Activated naive CD8-positive, alpha-beta T cell treated with anti-CD3 and anti-CD28 coated beads for 36 hours (primary cell): ENCODE measurements at regions not wholly inside any gene's neighbourhood (a gene's known extent, or its start where the extent isn't known, plus 50 kb on each side); places are given as distances from the start of the nearest gene placed in this dataset.

Source experiments
- DNase-seq: peaks from one replicate; pipeline ENCODE4 v3.0.0; 2021
- H3K27ac Mint-ChIP-seq: one replicate; pipeline ENCODE4 v1.8.0; 2022; ENCODE audit warnings: mild to moderate bottlenecking, moderate library complexity, mixed read lengths
- H3K27me3 Mint-ChIP-seq: one replicate; pipeline ENCODE4 v1.8.0; 2022; ENCODE audit warnings: mild to moderate bottlenecking, mixed read lengths
- H3K36me3 Mint-ChIP-seq: one replicate; pipeline ENCODE4 v1.8.0; 2021; ENCODE audit warnings: mild to moderate bottlenecking, mixed read lengths
- H3K4me1 Mint-ChIP-seq: one replicate; pipeline ENCODE4 v1.8.0; 2021; ENCODE audit warnings: mixed read lengths
- H3K4me3 Mint-ChIP-seq: one replicate; pipeline ENCODE4 v1.8.0; 2022; ENCODE audit warnings: mild to moderate bottlenecking, moderate library complexity, mixed read lengths
- H3K9me3 Mint-ChIP-seq: one replicate; pipeline ENCODE4 v1.8.0; 2022; ENCODE audit warnings: mixed read lengths

DNA sequence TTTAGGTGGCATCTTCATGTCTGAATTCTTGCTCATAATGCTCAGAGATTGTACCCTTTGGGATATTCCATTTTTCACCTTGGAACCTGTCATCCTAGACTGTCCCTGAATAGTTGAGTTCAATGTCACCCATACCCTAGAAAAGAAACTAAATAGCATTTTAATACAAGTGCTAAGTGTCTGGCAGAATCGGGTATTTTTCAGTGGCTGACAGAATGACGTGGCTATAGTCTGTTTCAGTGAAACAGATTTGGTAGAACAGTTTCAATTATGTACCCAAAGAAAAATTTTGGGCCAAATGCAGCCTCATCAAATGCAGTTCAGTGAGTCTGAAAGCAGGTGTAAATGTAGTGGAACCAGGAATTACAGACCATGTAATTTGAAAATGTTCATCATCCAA is 1041.2 kb downstream of the DTWD2 start:
- no peak for DNase-seq
- no peaks in the 10 kb centered on the region for H3K36me3 Mint-ChIP-seq
- H3K27ac Mint-ChIP-seq, result no peak overlapping the region
- no peaks in the 10 kb centered on the region for H3K4me1 Mint-ChIP-seq
- H3K9me3 Mint-ChIP-seq, result peaks cover 3% of the 10 kb centered on the region
- H3K4me3 Mint-ChIP-seq, result no peak overlapping the region
- no peaks in the 10 kb centered on the region for H3K27me3 Mint-ChIP-seq

DNA sequence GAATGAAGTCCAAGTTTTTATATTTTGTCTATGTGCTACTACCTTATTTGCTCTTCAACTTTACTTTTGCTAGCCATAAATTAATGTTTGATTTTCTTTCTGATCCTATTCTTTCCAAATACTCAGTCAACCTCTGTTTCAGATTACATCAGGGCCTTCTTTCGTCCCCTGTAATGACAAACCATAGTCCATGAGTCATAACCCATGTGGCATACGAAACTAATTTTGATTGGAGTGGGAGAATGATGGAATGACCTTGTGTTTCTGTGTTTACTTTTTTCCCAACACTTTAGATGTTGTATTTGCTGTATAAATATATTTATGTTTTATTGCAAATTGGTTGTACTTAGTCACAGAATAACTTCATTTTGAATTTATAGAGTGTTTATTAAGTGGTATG is 1043.1 kb downstream of the DTWD2 start:
- Mint-ChIP-seq H3K9me3 (peaks cover 6% of the 10 kb centered on the region), H3K4me1 (no peaks in the 10 kb centered on the region), H3K36me3 (no peaks in the 10 kb centered on the region), H3K27me3 (no peaks in the 10 kb centered on the region), H3K4me3 (no peak overlapping the region), H3K27ac (no peak overlapping the region)
- no peak for DNase-seq

DNA sequence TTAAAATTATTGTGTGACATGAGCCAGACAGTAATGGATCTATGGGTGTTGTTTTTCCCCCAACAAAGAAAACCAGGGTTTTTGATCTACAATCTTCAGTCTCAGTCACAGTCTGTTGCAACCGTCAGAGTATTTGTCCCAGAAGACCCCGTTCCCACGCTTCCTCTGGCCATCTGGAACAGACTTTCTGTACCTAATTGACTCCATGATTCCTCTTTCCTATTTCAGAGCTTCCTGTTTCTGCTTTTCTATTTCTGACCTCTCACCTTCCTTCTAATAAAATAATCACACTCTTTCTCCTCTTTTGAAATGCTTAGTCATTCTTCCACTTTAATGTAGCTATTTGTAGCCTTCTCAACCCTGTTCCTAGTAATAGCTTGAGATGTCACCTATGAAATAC is 1044.8 kb downstream of the DTWD2 start:
- peaks cover 8% of the 10 kb centered on the region for H3K9me3 Mint-ChIP-seq
- H3K27me3 Mint-ChIP-seq, result no peaks in the 10 kb centered on the region
- no peak overlapping the region for H3K27ac Mint-ChIP-seq
- H3K36me3 Mint-ChIP-seq, result no peaks in the 10 kb centered on the region
- DNase-seq, result no peak
- H3K4me3 Mint-ChIP-seq, result no peak overlapping the region
- no peaks in the 10 kb centered on the region for H3K4me1 Mint-ChIP-seq

DNA sequence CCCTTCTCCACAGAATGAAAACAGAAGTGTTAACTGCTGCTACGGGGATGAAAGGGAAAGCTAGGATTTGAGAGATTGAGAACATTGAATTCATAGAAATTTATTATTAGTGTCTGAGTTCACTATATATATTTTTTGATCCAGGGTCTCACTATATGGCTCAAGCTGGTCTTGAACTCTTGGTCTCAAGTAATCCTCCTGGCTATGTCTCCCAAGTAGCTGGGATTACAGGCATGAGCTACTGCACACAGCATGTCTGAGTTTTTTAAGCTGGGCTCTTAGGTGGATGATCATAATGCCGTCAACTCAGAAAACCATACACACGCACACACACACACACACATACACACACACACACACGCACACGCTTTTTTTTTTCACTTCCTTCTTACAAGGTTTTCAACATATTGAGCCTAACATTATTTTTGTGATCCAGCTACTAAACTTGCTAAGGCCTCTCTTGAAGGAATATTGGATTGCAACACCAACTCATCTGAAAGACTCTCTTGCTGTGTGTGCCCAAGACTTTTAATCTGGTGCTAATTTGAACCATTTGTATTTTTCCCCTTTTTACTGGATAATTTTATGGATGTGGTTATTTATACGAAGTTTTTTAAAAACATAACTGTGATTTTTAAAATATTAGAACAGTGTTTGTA is 1045.4 kb downstream of the DTWD2 start:
- Mint-ChIP-seq H3K9me3 (peaks cover 8% of the 10 kb centered on the region), H3K36me3 (no peaks in the 10 kb centered on the region), H3K4me1 (no peaks in the 10 kb centered on the region), H3K27ac (no peak overlapping the region), H3K27me3 (no peaks in the 10 kb centered on the region), H3K4me3 (no peak overlapping the region)
- DNase-seq, result no peak

DNA sequence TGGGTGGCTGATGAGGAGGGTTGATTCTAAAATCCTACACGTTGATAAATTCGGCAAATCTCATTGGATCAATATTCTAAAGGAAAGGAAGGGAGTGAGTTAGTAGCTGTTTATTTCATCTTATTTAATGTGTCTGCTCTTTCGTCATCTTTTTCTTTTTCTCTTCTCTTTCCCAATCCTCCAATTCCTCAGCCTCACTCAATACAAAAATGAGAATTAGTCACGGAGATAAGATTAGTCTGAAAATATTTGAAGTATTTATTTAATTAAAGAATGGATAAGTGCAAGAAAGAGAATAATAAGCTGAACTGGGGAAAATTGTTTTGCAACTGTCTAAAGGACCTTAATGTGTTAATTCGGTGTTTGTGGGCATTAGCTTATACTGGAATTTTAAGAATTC is 1095.1 kb downstream of the DTWD2 start:
- Mint-ChIP-seq H3K4me3 (no peak overlapping the region), H3K27me3 (no peaks in the 10 kb centered on the region), H3K9me3 (no peaks in the 10 kb centered on the region), H3K36me3 (no peaks in the 10 kb centered on the region), H3K4me1 (no peaks in the 10 kb centered on the region), H3K27ac (no peak overlapping the region)
- no peak for DNase-seq

DNA sequence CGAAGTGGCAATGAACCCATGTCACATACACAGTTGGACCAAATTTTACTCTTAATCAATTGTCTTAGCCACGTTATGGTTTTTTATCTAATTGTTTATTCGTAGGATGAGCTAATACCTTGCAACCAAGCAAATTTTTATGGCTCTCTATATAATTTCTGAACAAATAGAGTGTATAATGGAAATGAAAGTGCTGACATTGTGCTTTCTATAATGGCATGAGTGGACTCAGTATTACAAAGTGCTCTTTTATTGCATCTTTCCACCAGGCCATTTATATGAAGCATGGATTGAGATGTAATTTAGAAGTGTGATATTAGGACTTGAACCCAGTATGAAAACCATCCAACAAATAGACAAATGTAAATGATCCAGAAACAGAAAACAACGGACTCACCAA is 1096.0 kb downstream of the DTWD2 start:
- DNase-seq, result no peak
- Mint-ChIP-seq H3K9me3 (no peaks in the 10 kb centered on the region), H3K4me3 (no peak overlapping the region), H3K36me3 (no peaks in the 10 kb centered on the region), H3K4me1 (no peaks in the 10 kb centered on the region), H3K27ac (no peak overlapping the region), H3K27me3 (no peaks in the 10 kb centered on the region)

DNA sequence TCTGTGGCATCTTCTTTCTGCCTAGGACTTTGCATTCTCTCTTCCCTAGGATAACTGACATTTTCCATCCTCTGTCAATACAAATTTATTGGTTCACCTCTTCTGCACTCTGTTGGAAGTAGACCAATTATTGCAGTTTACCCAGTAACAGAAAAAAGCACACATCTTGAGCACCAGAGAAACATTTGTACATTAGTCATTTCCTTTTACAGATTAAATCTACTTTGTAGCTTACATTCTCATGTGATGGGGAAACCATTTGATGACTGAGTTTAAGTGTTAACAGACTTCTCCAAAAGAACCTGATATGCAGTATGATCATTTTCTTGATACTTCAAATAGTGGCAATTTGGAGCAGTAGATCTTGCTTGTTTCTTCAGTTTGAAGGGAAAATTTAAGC is 1098.8 kb downstream of the DTWD2 start:
- Mint-ChIP-seq H3K4me3 (no peak overlapping the region), H3K36me3 (no peaks in the 10 kb centered on the region)

DNA sequence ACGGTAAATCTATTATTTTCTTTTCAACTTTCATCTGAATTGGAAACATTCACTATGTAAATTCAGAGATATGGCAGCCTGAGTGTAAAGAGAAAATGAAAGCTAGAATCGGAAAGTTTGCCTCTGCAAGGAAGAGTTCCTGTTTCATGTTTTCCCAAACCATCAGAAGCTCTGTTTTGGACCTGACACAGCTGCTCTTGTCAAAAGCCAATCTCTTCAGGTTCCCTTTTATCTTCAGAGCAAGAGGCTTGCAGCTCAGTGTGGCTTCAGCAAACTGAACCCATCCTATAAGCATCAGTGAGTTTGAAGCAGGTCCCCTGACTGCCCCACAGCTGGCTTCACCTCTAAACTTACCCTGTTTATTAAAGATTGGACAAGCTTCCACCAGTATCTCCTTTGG is 1099.7 kb downstream of the DTWD2 start:
- H3K36me3 Mint-ChIP-seq, result no peaks in the 10 kb centered on the region
- no peaks in the 10 kb centered on the region for H3K27me3 Mint-ChIP-seq
- peaks cover 7% of the 10 kb centered on the region for H3K9me3 Mint-ChIP-seq
- no peak overlapping the region for H3K27ac Mint-ChIP-seq
- H3K4me1 Mint-ChIP-seq, result no peaks in the 10 kb centered on the region
- DNase-seq, result no peak
- H3K4me3 Mint-ChIP-seq, result no peak overlapping the region

More for the DNA sequence above, 1098.8 kb downstream of the DTWD2 start:
- no peaks in the 10 kb centered on the region for H3K27me3 Mint-ChIP-seq
- DNase-seq, result no peak
- H3K4me1 Mint-ChIP-seq, result no peaks in the 10 kb centered on the region
- H3K27ac Mint-ChIP-seq, result no peak overlapping the region
- H3K9me3 Mint-ChIP-seq, result peaks cover 7% of the 10 kb centered on the region

DNA sequence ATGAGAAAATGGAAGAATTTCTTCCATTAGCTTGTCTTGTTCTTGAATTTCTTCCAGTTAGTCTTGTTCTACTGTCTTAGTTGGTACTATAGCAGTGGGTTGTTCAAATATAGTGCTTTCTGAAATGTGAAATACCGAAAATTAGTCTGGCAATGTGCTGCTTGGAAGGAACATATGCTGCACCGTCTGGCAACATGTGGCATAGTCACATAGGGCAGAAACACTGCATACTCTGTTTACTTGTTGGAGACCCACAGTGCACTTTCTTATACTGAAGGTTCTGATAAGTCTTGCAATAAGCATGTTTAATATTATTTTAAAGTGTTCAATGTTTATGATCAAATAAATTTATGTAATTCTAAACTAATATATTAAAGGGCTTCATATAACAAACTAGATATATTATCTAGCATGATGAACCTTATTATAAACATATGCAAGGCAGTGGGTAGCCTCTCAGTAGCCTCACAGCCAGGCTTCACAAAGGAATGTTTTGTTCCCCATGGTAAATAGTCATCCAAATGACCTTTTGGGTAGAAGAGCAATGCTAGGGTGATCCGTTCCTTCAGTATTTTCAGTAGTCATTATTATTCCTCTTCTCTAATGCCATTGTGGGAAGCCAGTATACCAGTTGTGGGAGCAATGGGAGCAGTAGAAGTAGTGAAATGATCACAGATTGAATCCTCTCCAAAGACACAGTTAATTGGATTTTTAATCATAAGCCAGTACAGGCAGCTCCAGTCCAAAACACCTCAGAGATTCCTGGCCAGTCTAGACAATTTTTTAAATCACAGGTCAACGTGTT is 1106.7 kb downstream of the DTWD2 start:
- no peaks in the 10 kb centered on the region for H3K27me3 Mint-ChIP-seq
- DNase-seq, result no peak
- H3K4me3 Mint-ChIP-seq, result no peak overlapping the region
- H3K9me3 Mint-ChIP-seq, result peaks cover 7% of the 10 kb centered on the region
- H3K27ac Mint-ChIP-seq, result no peak overlapping the region
- H3K4me1 Mint-ChIP-seq, result no peaks in the 10 kb centered on the region
- no peaks in the 10 kb centered on the region for H3K36me3 Mint-ChIP-seq

DNA sequence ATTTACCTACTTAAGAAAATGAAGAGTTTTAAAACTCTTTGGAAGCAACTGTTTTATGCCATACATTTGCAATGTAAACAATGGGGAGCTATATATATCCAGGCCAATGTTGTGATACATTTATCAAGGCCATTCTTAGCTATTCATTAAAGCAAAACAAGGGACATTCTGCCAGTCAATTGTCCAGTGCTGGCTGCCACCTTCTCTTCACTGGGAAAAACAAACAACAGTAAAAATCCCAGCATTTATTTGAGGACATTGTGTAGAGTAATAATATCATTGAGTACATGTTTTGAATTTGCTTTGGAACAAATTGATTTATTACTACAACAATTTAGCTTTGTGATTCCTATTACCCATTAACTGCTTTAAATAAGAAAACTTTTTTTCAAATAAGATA is 1107.4 kb downstream of the DTWD2 start:
- Mint-ChIP-seq H3K27me3 (no peaks in the 10 kb centered on the region), H3K9me3 (peaks cover 3% of the 10 kb centered on the region), H3K27ac (no peak overlapping the region), H3K4me1 (no peaks in the 10 kb centered on the region), H3K36me3 (no peaks in the 10 kb centered on the region), H3K4me3 (no peak overlapping the region)
- DNase-seq, result no peak

DNA sequence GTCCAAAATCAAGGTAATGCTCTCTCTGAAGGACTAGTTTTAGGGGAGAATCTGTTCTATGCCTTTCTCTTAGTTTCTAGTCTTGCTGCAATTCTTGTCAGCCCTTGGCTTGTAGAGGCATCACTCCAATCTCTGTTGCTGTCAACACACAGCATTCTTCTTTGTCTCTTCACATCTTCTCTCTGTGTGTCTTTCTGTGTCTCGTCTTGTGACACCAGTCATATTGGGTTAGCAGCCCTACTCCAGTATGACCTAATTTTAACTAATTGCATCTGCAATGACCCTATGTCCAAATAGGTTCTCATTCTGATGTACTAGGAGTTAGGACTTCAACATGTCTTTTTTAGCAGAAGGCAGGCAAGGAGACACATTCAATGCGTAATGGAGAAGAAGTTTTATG is 1110.6 kb downstream of the DTWD2 start:
- Mint-ChIP-seq H3K36me3 (no peaks in the 10 kb centered on the region), H3K4me1 (no peaks in the 10 kb centered on the region)

DNA sequence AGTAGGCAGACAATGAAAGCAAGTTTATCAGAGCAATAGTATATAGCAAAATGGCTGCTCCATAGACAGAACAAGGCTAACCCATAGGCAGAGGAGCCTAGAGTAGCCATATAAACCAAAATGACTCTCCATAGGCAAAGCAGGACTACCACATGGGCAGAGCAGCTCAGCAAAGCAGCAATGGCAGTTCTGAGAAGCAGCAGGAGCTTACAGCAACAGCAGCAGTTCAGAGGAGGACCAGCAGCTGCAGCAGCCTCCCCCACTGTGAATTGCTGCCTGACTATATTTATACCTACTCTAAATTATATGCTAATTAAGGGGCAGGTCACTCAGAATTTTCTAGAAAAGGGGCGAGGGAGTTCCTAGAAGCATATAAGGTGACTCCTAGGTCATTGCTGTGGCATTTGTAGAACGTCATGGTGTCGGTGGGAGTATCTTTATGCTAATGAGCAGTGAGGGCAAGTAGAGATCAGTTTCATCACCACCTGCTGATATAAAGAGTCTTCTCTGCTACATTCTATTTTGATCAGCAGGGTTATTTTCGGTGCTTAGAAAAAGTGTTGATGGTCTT is 1115.5 kb downstream of the DTWD2 start:
- Mint-ChIP-seq H3K36me3 (no peaks in the 10 kb centered on the region), H3K27me3 (no peaks in the 10 kb centered on the region), H3K27ac (no peak overlapping the region), H3K4me3 (no peak overlapping the region), H3K9me3 (peaks cover 5% of the 10 kb centered on the region), H3K4me1 (no peaks in the 10 kb centered on the region)
- DNase-seq, result no peak

More for the DNA sequence above, 1110.6 kb downstream of the DTWD2 start:
- no peaks in the 10 kb centered on the region for H3K27me3 Mint-ChIP-seq
- peaks cover 3% of the 10 kb centered on the region for H3K9me3 Mint-ChIP-seq
- DNase-seq, result no peak
- H3K4me3 Mint-ChIP-seq, result no peak overlapping the region
- no peak overlapping the region for H3K27ac Mint-ChIP-seq

DNA sequence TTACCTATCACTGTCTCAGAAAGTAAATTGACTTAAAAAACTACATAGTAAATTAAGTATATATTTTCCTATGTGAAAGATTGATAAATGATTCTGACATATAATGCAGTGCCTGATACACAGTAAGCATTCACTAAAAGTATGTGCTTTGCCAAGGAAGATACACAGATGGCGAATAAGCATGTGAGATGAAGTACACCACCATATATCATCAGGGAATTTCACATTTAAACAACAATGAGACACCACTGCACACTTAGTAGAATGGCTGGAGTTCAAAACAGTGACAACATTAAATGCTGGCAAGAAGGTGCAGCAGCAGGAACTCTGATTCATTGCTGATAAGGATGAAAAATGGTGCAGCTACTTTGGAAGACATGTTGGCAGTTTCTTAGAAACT is 1118.8 kb downstream of the DTWD2 start:
- Mint-ChIP-seq H3K4me3 (no peak overlapping the region), H3K9me3 (peaks cover 6% of the 10 kb centered on the region), H3K4me1 (no peaks in the 10 kb centered on the region), H3K27me3 (no peaks in the 10 kb centered on the region), H3K36me3 (no peaks in the 10 kb centered on the region), H3K27ac (no peak overlapping the region)
- DNase-seq, result no peak

DNA sequence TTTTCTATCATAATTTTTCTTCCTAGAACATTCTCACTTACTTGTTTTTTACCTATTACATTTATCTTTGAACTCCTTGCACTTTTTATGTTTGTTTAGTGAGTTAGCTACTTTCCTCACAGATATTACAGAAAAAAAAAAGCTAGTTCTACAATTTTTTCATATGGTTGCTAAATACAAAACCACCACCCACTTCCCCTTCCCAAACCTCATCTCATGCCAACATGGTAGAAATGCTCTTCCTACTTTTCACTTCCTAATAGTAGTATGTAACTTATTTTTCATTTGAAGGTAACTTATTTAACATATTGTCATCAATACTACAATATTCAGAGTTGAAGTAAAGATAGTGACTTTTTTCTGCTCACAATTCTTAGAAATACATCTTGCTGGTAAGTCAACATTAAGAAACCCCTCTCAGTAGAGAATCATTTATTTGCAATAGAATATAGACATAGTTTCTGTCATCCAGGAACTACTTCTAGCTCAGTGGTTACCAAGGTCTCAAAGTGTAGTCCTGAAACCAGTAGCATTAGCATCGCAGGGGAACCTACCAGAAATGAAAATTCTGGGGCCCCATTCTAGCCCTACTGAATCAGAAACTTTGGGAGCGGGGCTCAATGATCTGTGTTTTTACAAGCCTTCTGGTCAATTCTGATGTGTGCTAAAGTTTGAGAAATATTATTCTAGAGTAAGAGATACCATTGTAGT is 1124.6 kb downstream of the DTWD2 start:
- Mint-ChIP-seq H3K27me3 (no peaks in the 10 kb centered on the region), H3K27ac (no peak overlapping the region)

DNA sequence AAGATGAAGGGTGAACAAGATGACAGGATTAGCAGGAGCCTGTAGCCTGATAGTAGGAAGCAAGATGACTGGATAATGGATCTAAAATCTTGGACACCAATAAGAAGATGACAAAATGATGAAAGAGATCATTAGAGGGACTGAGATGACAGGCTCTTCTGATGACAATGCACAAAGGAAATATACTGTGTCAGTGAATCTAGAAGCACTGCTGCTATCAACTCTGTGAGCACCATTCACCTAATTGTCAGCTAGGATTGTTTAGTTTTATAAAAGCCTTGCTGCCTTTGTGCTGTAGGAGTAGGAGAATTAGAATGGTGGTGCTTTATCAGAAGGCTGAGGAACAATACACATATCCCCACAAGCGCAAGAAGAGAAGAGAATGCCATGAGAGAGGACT is 1127.8 kb downstream of the DTWD2 start:
- no peaks in the 10 kb centered on the region for H3K36me3 Mint-ChIP-seq
- H3K27me3 Mint-ChIP-seq, result no peaks in the 10 kb centered on the region
- H3K9me3 Mint-ChIP-seq, result peaks cover 2% of the 10 kb centered on the region
- DNase-seq, result no peak
- no peak overlapping the region for H3K4me3 Mint-ChIP-seq
- H3K4me1 Mint-ChIP-seq, result no peaks in the 10 kb centered on the region
- H3K27ac Mint-ChIP-seq, result no peak overlapping the region

More for the DNA sequence above, 1124.6 kb downstream of the DTWD2 start:
- H3K4me1 Mint-ChIP-seq, result no peaks in the 10 kb centered on the region
- peaks cover 2% of the 10 kb centered on the region for H3K9me3 Mint-ChIP-seq
- H3K4me3 Mint-ChIP-seq, result no peak overlapping the region
- H3K36me3 Mint-ChIP-seq, result no peaks in the 10 kb centered on the region
- no peak for DNase-seq
